Panc1 (cell line): ENCODE measurements at regions not wholly inside any gene's neighbourhood (a gene's known extent, or its start where the extent isn't known, plus 50 kb on each side); places are given as distances from the start of the nearest gene placed in this dataset.
"Not testable (repeated sequence)": the region's sequence is repeated elsewhere in the genome, so short reads cannot be mapped to it uniquely, and the experiment has no call there.

Experiments
- ATAC-seq: fragments of 200-7000 bp; cut with Tn5 transposase; 2 replicates; pipeline ENCODE4 v1.9.1; 2020; ENCODE audit warnings: mild to moderate bottlenecking, moderate library complexity
- BruUV-seq: library from RNA; stranded (reverse); fragments of 400-500 nt; replicated peaks from 2 replicates; lab custom pipeline; 2021; lab: Mats Ljungman, UMichigan
- CTCF ChIA-PET: fragments of 300-600 bp; sonication (Branson Sonifier 250); formaldehyde crosslinking; loops from one replicate; lab custom pipeline; 2022; ENCODE audit warnings: antibody characterized with exemption; lab: Charles Lee
- POLR2A ChIA-PET: fragments of 300-600 bp; sonication (Branson Sonifier 250); formaldehyde crosslinking; loops from one replicate; lab custom pipeline; 2022; ENCODE audit warnings: antibody characterized with exemption; lab: Charles Lee
- DNase-seq: peaks from one replicate; pipeline ENCODE4 v3.0.0-alpha.2; 2010; ENCODE audit warnings: low read depth, low spot score
- H3K27ac ChIP-seq: 2 replicates; pipeline ENCODE4 v1.5.1; 2011; ENCODE audit warnings: mild to moderate bottlenecking, low read length, inconsistent platforms
- H3K27me3 ChIP-seq: fragments of 200-500 bp; sonication (Bioruptor generic); 2 replicates; pipeline ENCODE4 v1.6.0; 2014; ENCODE audit warnings: low read length, inconsistent platforms; ENCODE audit not compliant: control insufficient read depth, insufficient read depth
- H3K36me3 ChIP-seq: fragments of 200-500 bp; sonication (Bioruptor generic); 2 replicates; pipeline ENCODE4 v1.5.1; 2014; ENCODE audit warnings: inconsistent platforms, mild to moderate bottlenecking, low read length, moderate library complexity; ENCODE audit not compliant: control insufficient read depth, insufficient read depth
- H3K4me1 ChIP-seq: 2 replicates; pipeline ENCODE4 v1.5.1; 2011; ENCODE audit warnings: inconsistent platforms, mild to moderate bottlenecking, low read length, moderate library complexity; ENCODE audit not compliant: control insufficient read depth, insufficient read depth
- H3K4me3 ChIP-seq, 2 experiments: 2 replicates each; pipeline ENCODE4 v1.5.1; 2011 to 2012; ENCODE audit warnings: low read depth in 2 of 2, low read length in 2 of 2, mild to moderate bottlenecking in 2 of 2, inconsistent platforms in 1 of 2, moderate library complexity in 1 of 2
- H3K9me3 ChIP-seq: fragments of 200-500 bp; sonication (Bioruptor generic); 2 replicates; pipeline ENCODE4 v1.5.1; 2014; ENCODE audit warnings: low read depth, mild to moderate bottlenecking, inconsistent platforms, low read length, moderate library complexity; ENCODE audit not compliant: control insufficient read depth, insufficient read depth
- CTCF ChIP-seq: fragments of 450-650 bp; IDR thresholded peaks from 2 replicates; pipeline ENCODE4 v1.5.1; 2017; ENCODE audit warnings: mild to moderate bottlenecking
- POLR2AphosphoS5 ChIP-seq: IDR thresholded peaks from 2 replicates; pipeline ENCODE4 v1.6.1; 2012; ENCODE audit warnings: mild to moderate bottlenecking, low read depth, low read length, moderate library complexity
- REST ChIP-seq, 2 experiments: IDR thresholded peaks; 2 replicates each; pipeline ENCODE4 v1.6.1; 2011 to 2012; ENCODE audit warnings: low read depth in 2 of 2, control low read depth in 1 of 2, low read length in 1 of 2, mild to moderate bottlenecking in 1 of 2, moderate library complexity in 1 of 2; ENCODE audit not compliant: insufficient read depth in 1 of 2
- SIN3A ChIP-seq: IDR thresholded peaks from 2 replicates; pipeline ENCODE4 v1.6.1; 2012; ENCODE audit warnings: low read depth, mild to moderate bottlenecking, low read length, moderate library complexity, borderline replicate concordance; ENCODE audit not compliant: insufficient read depth
- TCF7L2 ChIP-seq: IDR thresholded peaks from 2 replicates; pipeline ENCODE4 v1.6.1; 2011; ENCODE audit warnings: mild to moderate bottlenecking, low read depth, low read length, inconsistent platforms
- in situ Hi-C: cut with HindIII; loops from 2 replicates; pipeline ENCODE4 v1.10.0; 2016; ENCODE audit warnings: low sequenced_read_pairs, low pct_unique_long_range_greater_than_20kb
- intact Hi-C: fragments of 100-400 bp; cut with micrococcal nuclease; formaldehyde crosslinking; loops from one replicate; pipeline ENCODE4 v1.10.0; 2022; ENCODE audit not compliant: unreplicated experiment

- no TSS peak for BruUV-seq
- intact Hi-C loops (no loop called here), in situ Hi-C loops (no loop called here)
- DNase-seq (no peak), ATAC-seq (no peak)
- Histone ChIP-seq H3K9me3 (no peaks in the 10 kb centered on the region), H3K27me3 (no peaks in the 10 kb centered on the region), H3K4me1 (no peaks in the 10 kb centered on the region), H3K36me3 (no peaks in the 10 kb centered on the region), H3K27ac (no peak overlapping the region), H3K4me3 (no peak overlapping the region)
- ChIA-PET POLR2A (no interaction called here), CTCF (no interaction called here)
- TF ChIP-seq CTCF (no peak), SIN3A (no peak), REST (IDR thresholded peaks at IDR 0.05; ENCODE audit: insufficient read depth in 1 of 2, low read depth in 2 of 2, low read length in 1 of 2) (no peak), POLR2AphosphoS5 (no peak), TCF7L2 (no peak)
Observed at GRCh38 chr5:118111956-118112355, 876.4 kb downstream of the DTWD2 start.

GRCh38 chr5:118107246-118107645, 881.1 kb downstream of the DTWD2 start:
- H3K9me3 ChIP-seq, H3K36me3 ChIP-seq, POLR2A ChIA-PET, H3K27ac ChIP-seq, DNase-seq, BruUV-seq, H3K4me1 ChIP-seq, ATAC-seq, H3K27me3 ChIP-seq, intact Hi-C loops, H3K4me3 ChIP-seq, in situ Hi-C loops: not testable (repeated sequence)
- CTCF ChIA-PET = interaction anchor here (0.7 kb wide), 1 partner anchor 1786 kb away, joined by 6 read pairs; no protein-coding TSS in a partner anchor

- Histone ChIP-seq H3K4me1 (no peaks in the 10 kb centered on the region), H3K4me3 (no peak overlapping the region), H3K9me3 (no peaks in the 10 kb centered on the region), H3K27me3 (no peaks in the 10 kb centered on the region), H3K27ac (no peak overlapping the region), H3K36me3 (no peaks in the 10 kb centered on the region)
- DNase-seq = no peak
- TF ChIP-seq CTCF (no peak), SIN3A (no peak), TCF7L2 (no peak), POLR2AphosphoS5 (no peak), REST (IDR thresholded peaks at IDR 0.05; ENCODE audit: insufficient read depth in 1 of 2, low read depth in 2 of 2, low read length in 1 of 2) (no peak)
- BruUV-seq = no TSS peak
- POLR2A ChIA-PET = no interaction called here
- ATAC-seq = no peak
- intact Hi-C loops = no loop called here
- in situ Hi-C loops = no loop called here
- CTCF ChIA-PET = interaction anchor here (0.5 kb wide), 1 partner anchor 1638 kb away, joined by 10 read pairs; no protein-coding TSS in a partner anchor
Observed at GRCh38 chr5:118098716-118099115, 889.6 kb downstream of the DTWD2 start.
